ENCODE measurements at regions not wholly inside any gene's neighbourhood (a gene's known extent, or its start where the extent isn't known, plus 50 kb on each side); places are given as distances from the start of the nearest gene placed in this dataset.
"Not testable (repeated sequence)": the region's sequence is repeated elsewhere in the genome, so short reads cannot be mapped to it uniquely, and the experiment has no call there.

DNA sequence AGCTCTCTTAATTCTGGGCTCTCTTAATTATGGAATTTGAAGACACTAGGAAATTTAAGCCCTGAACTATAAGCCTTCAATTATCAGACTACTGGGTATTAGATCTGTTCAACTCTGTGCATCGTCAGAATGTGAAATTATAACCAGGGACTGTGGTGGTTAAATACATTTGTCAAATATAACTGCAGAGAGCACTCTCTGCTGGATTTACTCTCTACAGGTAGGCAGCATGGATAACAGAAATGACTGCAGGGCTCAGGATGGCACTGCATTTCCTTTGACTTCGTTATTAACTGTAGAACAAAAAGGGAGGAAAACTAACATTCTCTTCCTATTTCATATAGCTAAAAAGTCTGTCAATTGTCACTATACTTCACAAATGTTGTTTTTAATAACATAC is 310.1 kb upstream of the RASGEF1B start:
- DNase-seq (ENCODE audit: low read depth in 2 of 2) = no peak

DNA sequence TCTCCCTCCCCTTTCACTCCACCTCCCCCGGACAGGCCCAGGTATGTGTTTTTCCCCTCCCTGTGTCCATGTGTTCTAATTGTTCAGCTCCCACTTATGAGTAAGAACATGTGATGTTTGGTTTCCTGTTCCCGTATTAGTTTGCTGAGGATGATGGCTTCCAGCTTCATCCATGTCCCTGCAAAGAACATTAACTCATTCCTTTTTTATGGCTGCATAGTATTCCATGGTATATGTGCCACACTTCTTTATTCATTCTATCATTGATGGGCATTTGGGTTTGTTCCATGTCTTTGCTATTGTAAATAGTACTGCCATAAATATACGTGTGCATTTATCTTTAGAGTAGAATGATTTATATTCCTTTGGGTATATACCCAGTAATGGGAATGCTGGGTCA is 306.0 kb upstream of the RASGEF1B start:
- not testable (repeated sequence) for DNase-seq (ENCODE audit: low read depth in 2 of 2)

DNA sequence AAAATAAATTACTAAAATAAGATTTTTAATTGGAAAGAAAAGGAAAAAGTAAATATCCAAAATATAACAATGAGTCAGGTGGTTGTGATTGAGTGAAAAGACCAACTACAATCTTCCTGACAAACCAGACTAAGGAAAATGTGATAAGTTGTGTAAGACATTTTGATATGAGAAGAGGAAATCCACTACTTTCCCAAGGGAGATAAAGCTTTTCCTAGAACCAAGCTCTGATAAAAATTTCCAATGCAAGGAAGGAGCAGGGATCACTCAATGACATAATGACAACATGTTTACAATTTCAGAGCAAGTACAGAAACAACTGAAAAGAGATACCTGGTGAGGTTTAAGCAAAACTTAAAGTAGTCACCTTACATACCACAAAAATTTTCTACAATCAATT is 305.1 kb upstream of the RASGEF1B start:
- no peak for DNase-seq (ENCODE audit: low read depth in 2 of 2)

DNA sequence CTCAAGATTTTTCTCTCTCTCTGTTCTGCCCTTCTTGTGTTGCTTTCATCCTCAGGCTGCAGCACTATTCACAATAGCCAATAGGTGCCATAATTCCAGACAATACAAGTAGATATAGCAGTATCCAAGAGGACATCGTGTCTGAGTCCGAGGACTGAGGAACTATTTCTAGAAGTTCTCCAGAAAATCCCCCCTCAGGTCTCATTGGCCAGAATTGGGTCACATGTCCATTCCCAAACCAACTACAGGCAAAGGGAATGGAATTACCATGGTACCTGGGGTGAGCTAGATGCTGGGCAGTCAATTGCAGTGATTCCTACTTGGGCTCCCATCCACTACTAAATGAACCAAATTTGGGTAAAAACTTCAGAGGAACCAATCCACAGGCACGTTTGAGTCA is 301.9 kb upstream of the RASGEF1B start:
- no peak for DNase-seq (ENCODE audit: low read depth in 2 of 2)

DNA sequence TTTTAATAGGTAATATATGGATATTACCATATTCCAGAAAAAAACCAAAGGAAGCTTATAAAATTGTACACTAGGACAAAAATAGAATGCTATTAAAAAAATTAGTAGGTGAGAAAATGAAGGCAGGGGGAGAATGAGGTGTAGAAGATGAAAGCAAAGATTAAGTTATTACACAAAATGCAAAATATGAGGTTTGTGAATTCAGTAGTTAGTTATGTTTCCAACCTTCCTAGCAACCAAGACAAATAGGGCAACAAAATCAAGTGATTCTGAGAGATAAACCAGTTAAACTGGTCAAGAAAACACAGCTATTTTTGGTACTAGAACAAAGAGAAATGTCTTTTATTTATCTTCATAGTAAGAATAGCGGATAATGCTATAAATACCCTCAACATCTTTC is 300.0 kb upstream of the RASGEF1B start:
- no peak for DNase-seq (ENCODE audit: low read depth in 2 of 2)

DNA sequence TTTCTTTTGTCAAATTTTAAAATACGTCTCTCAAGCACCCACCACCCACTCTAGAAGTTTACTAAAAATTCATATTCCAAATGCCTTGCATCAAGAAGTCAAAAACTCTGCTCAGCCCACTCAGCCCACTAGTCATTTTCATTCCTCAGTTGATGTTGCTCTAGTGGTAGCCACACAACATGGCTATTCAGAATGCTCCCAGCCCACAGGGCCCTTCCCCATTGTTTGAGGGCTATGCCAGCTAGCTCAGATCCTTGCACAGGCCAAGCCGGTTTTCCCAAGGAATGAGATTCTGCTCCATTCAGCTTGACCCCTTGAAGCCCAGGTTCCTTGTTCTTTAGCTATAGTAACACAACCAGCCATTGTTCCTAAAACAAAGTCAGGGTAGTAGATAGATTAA is 297.5 kb upstream of the RASGEF1B start:
- DNase-seq (ENCODE audit: low read depth in 2 of 2) = no peak

DNA sequence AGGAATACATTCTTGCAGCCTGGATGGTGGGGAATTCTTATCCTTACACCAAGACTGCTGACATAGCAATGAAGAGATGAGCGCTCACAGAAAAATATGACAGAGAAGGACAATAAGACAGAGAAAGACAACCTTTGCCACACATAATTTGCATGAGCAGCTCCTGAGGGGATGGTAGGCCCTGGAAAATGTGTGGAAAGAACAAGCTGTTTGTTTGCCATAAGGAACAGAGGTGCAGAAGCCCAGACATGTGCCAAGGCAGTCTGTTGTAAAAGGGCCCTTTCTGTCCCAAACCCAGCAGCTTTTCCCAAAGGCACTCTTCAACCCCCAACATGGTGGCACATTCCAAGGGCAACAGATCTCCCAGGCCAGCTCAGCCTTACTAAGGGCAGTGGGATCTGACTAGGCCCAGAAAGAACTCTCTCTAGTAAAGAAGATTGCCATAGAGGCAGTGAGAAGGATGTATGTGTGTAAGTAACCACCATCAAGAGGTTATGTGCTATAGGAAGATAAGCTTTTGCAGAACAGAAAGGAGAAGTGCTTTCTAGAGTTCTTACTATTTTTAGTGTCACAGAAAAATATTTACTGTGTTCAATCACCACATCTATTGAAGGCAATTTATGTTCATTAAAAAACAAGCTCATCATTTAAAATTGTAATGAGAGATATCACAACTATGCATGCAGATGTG is 287.0 kb upstream of the RASGEF1B start:
- DNase-seq (ENCODE audit: low read depth in 2 of 2) = no peak

DNA sequence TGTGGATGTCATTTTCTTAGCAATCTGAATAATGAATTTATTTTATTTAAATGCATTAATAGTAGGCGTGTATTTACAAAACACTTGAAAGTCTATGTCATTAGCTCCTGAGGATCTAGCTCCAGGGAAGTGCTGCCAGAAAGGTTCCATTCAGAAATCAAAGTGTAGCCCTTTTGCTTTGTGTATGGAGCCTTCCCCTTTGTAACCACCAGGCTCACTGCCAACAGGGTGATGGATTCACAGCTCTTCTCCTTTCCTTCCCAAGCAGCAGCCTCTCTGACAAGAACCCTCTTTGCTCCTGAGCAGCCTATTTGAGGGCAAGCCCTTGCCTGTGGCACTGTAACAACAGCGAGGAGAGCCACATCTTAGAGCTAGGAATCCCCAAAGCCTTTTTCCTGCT is 286.0 kb upstream of the RASGEF1B start:
- no peak for DNase-seq (ENCODE audit: low read depth in 2 of 2)

DNA sequence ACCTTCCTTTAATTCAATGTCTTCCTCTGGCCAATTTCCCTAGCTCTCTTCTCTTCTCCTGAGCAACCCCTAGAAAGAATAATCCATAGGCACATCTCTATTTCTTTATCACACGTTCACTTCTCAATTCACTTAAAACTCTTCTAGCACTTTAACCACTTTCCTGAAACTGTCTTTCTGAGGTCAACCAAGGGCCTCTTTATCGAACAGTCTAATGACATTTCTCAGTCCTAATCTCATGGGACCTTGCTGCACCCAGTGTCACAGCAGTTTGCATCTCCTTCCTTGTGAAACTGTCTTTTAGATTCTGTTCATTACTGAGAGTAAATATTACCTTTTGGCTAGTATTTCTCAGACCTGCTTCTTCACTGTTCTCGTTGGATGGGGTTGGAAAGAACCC is 285.3 kb upstream of the RASGEF1B start:
- no peak for DNase-seq (ENCODE audit: low read depth in 2 of 2)

DNA sequence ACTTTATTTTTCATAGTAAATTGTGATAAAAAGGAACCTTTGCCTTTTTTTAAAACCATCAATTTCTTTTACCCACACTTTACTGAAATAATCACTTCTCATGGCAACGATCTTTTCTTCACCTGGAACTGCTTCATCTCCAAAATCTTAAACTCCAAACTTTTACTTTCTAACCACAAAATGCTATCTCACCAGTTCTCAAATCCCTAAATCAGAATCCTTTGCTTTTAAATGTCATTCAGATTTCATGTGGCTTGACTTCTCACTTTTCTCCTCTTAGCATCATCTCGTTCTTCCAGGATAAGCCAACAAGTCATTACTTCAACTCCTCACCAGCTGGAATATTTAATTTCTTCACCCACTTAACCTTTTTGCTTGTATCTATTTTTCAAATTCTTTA is 284.3 kb upstream of the RASGEF1B start:
- DNase-seq (ENCODE audit: low read depth in 2 of 2) = no peak

DNA sequence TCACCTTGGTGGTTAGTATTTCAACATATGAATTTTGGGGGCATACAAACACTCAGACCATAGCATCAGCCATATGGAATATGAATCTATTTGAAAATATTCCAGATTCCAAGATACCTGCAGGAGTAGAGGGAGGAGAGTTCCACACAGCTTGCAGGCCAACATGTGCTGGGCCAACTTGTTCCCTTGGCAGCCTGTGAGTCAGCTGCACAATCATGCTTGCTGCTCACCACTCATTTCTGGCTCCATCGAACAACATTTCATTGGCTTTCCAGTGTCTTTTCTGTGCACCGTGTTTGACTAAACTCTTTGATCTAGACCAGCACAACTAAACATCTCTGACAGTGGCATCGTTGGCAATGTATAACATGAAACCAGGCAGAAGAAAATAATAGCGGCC is 282.5 kb upstream of the RASGEF1B start:
- no peak for DNase-seq (ENCODE audit: low read depth in 2 of 2)

DNA sequence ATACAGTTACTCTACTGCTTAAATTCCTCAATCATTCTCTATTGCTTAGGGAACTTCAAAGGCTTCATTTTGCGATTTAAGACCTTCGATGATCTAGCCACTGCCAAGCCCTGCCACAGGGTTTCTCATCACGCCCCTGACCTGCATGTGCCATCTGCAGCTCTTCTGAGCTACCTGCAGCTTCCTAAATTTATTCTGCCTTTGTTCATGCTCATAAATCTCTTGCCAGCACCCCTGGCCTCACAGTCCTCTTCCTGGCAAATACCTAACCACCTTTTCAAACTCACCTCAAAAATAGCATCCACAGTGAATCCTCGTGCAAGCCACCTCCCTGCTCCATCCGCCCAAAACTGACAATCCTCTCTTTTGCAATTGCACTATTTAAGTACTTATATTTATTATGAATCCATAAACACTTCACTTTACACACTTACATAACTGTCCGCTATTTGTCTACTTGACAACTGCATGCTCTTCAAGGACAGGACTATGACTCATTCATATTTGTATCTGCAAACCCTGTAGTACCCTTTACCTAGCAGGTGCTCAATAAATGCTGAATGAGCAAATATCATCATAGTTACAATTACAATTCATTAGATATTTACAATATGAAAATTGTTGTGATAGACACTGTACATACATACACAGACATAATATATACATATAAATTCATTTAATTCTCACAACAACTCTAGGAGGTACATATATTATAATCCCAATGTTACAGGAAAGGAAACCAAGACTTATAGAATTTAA is 280.0 kb upstream of the RASGEF1B start:
- DNase-seq (ENCODE audit: low read depth in 2 of 2) = no peak

DNA sequence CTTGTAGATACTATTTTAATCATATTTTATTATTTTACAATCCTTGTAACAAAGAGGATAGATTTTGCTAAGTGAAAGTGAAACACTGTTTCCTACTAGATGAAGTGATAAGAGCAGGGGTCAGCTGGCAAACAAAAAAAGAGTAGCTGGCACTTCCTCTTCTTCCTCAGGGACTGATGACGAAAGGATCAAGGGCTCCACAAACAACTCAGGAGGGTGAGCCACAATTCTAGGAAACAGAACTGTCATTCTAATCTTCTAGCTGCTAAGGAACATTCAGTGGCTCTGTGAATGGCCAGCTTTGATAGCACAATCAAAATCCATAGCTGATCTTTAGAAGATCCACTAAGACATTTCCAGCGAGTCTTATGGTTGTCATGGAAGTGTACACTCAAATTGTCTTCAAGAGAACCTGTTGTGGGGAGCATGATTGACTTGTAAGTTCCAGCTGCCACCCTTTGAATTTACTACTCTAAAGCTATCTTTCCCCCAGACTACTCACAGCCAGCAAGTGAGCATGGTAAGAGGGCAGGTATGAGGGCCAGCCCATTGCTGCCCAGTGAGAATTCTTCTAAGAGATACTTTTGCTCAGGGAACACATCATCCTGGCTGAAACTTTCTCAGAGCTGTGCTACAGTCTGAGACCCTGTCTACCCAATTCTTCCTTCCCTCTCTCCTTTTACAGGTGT is 275.7 kb upstream of the RASGEF1B start:
- no peak for DNase-seq (ENCODE audit: low read depth in 2 of 2)

DNA sequence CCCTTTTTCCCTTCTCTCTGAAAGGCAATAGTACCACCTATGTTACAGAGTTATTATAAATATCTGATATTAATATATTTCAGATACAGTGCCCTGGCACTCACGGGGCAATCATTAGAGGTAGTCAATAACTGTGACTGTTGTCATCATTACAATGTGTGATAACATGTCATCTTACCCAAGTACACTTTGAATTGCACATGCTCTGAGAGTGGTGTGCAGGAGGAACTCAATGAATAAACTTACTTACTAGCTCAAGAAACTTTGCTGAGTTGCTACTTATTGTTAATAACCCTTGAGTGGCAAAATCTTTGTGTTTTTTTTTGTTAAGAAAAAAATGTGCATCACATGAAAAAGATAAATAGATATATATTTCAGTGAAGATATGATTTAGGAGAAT is 275.1 kb upstream of the RASGEF1B start:
- DNase-seq (ENCODE audit: low read depth in 2 of 2) = no peak

DNA sequence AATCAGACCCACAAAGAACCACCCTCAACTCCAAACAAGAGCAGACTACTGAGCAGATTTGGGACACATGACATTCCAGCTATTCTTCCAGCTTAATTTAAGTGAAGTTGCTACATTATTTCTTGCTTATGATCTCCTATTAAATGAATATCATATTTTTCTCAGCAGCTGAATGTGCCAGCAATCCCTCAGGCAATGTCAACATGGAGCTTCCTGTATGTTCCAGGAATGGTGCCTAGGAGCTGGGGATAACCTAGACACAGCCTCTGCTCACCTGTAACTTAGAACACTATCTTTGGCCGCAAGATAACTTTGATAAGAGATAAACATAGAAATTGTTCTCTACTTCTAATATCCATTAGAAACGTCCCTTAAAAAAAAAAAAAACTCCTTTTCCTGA is 274.4 kb upstream of the RASGEF1B start:
- DNase-seq (ENCODE audit: low read depth in 2 of 2) = no peak

DNA sequence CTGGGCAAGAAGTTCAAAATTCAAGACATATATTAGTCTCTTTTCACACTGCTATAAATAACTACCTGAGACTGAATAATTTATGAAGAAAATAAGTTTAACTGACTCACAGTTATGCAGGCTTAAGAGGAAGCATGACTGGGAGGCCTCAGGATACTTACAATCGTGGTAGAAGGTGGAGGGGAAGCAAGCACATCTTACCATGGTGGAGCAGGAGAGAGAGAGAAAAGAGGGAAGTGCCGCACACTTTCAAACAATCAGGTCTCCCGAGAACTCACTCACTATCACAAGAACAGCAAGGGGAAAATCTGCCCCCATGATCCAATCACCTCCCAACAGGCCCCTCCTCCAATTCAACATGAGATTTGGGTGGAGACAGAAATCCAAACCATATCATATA is 273.3 kb upstream of the RASGEF1B start:
- no peak for DNase-seq (ENCODE audit: low read depth in 2 of 2)

DNA sequence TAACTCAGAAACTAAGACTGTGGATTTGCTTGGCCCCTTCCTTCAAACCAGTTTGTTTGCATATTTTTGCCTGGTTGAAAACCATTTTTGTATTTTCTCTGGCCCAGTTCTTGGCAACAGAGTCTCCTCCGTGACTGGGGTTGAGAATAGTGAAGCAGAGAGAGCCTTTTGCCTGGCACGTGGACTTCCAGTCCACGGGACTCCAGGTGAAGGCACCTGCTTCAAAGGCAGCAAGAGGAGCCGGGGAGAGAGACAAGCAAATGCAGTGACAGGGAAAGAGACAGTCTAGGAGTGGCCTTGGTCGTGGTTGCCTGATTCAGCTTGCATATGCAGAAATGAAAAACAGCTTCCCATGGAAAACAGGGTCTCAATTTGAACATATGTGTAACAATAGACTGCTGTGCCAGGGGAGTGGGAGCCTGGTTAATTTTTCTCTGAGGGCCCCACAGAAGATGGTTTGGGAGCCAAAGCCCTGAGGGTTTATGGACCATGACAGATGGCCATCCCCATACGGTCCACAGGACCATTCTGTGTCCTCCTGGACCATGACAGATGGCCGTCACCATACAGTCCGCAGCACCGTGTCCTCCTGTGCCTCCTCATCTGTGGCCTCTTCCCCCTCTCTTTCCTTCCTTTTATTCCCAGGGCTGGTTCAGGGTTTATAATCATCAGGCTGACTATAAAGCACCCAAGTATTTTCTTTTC is 272.2 kb upstream of the RASGEF1B start:
- DNase-seq (ENCODE audit: low read depth in 2 of 2) = no peak

DNA sequence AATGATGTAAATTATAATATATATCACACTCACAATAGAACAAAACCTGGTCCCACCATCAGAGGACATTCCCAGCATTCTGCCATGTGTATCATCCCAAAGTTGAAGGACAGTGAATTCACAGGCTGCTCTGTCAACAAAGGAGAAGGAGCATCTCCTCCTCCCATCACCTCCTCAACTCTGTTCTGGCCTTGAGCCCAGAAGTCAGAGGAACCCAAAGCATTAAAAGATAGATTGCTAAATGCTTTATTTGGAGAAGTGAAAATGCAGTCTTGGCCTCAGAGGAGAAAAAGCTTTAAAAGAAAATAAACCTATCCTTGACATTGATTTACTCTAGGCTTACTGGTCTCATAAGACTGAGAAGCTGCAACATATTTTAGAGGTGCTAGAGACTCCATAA is 268.8 kb upstream of the RASGEF1B start:
- DNase-seq (ENCODE audit: low read depth in 2 of 2) = no peak

DNA sequence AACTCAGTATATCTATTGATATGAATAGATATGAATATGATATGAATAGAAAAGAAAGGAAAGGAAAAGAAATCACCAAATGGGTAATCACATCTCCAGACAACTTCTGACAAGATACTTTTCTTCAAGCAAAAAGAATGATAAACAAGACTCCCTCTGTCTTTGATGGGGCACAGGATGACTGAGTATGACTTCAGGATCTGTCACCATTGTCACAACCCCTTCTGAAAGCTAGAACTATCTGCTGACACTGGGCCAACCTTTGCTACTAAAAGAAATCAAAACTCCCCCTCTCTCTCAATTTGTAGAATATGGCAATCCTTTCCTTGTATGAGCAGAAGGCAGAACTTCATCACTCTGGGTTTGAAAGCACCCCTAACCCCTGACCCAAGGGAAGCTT is 267.2 kb upstream of the RASGEF1B start:
- no peak for DNase-seq (ENCODE audit: low read depth in 2 of 2)

DNA sequence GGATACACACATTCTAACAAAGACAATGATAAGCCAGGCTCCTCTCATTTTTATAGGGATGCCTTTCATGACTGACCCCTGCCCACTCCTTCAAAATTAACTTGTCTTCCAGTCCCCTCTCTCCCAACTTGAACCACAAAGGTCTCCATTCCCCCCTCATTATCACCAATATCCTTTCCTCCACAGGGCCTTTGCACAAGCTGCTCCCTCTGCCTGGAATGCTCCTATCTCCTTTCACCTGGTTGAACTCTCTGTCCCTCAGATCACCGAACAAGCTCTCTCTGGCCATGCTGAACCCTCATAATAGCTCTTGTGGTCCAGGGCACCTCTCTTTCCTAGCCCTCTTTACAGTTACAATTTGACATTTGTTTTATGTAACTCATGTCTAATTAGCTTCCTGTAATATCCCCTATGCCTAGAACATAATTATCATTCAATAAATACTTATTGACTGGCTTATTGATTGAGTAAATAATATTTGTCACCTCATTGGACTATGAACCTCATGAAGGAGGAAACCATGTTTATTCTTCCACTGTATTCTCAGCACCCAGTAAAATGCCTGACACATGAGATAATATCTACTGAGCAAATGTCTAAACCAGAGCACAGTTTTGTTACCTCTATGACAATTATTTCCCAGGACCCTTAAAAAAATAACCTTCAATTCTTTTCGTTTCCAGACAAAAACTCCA is 266.3 kb upstream of the RASGEF1B start:
- no peak for DNase-seq (ENCODE audit: low read depth in 2 of 2)

DNA sequence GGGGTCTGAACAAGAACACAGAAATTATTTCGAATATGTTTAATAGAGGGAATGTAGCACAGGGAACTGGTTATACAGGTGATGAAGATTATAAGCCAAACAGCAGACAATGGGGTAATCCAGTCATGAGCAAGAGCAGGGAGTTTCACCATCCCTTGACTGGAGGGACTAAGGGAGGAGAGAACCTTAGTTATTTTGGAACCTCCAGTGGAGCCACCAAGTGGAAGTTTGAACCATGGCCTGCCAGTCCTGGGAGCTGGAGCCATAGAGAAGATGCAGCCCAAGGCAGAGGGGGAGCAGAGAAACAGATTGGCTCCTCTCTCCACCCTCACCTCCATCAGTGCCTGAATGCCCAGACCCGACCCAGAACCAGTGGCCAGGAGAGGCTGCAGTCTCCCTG is 264.6 kb upstream of the RASGEF1B start:
- DNase-seq (ENCODE audit: low read depth in 2 of 2) = no peak

DNA sequence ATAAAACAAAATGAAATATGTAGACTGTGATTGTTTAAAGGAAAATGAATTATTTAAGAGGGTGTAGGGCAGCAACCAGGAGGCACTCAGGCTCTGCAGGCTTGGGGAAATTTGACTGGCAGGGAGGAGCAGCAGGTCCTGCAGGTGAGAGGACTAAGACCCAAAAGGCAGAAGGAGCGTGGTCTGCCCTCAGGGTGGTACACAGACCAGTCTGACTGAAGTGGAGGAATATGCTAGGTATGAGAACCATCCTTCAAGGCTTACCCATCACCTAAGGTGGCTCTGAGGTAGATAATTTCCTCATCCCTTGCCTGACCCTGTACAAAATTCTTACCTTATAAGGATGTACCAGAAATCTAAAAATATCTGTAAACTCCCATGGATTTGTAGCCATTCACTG is 261.3 kb upstream of the RASGEF1B start:
- DNase-seq (ENCODE audit: low read depth in 2 of 2) = no peak

Data from activated CD8-positive, alpha-beta memory T cell treated with anti-CD3 and anti-CD28 coated beads for 4 hours (primary cell).